CD14-positive monocyte (primary cell): ENCODE measurements at regions not wholly inside any gene's neighbourhood (a gene's known extent, or its start where the extent isn't known, plus 50 kb on each side); places are given as distances from the start of the nearest gene placed in this dataset.

Source experiments
- DNase-seq, 3 donors: peaks; one replicate each; pipeline ENCODE4 v3.0.0-alpha.2; 2011 to 2022
- H2AFZ ChIP-seq: 2 replicates; pipeline ENCODE4 v1.6.0; 2012; ENCODE audit warnings: mild to moderate bottlenecking, low read depth, low read length, inconsistent platforms; ENCODE audit not compliant: insufficient read depth, poor library complexity, severe bottlenecking
- H3K27ac ChIP-seq, 2 donors: 1 replicate in 1 of 2; 2 replicates in 1 of 2; pipeline ENCODE4 v1.5.1; 2012 to 2013; ENCODE audit warnings: low read length in 2 of 2, control low read depth in 1 of 2, inconsistent platforms in 1 of 2, low read depth in 1 of 2, mild to moderate bottlenecking in 1 of 2
- H3K27me3 ChIP-seq, 2 donors: one replicate each; pipeline versions ENCODE4 v1.6.0 to v1.6.1; 2011 to 2013; ENCODE audit warnings: low read length in 2 of 2; ENCODE audit not compliant: control insufficient read depth in 2 of 2, insufficient read depth in 2 of 2
- H3K36me3 ChIP-seq, 2 donors: replicated peaks in 1 of 2; 1 replicate in 1 of 2; 2 replicates in 1 of 2; pipeline versions ENCODE4 v1.5.1 to v1.6.1; 2012 to 2013; ENCODE audit warnings: low read length in 2 of 2, control low read depth in 1 of 2, inconsistent platforms in 1 of 2, mild to moderate bottlenecking in 1 of 2; ENCODE audit not compliant: insufficient read depth in 2 of 2, control insufficient read depth in 1 of 2
- H3K4me1 ChIP-seq, 2 donors: 1 replicate in 1 of 2; 2 replicates in 1 of 2; pipeline versions ENCODE4 v1.5.1 to v1.6.1; 2012 to 2013; ENCODE audit warnings: low read length in 2 of 2, control low read depth in 1 of 2, inconsistent platforms in 1 of 2, mild to moderate bottlenecking in 1 of 2, moderate library complexity in 1 of 2; ENCODE audit not compliant: insufficient read depth in 2 of 2, control insufficient read depth in 1 of 2
- H3K4me2 ChIP-seq: replicated peaks from 2 replicates; pipeline ENCODE3; 2012; ENCODE audit warnings: low read length, moderate library complexity, mild to moderate bottlenecking; ENCODE audit not compliant: poor library complexity, severe bottlenecking; ENCODE audit errors: extremely low read depth
- H3K4me3 ChIP-seq, 3 experiments: fragments of 200-600 bp in 1 of 3; sonication (generic) in 1 of 3; replicated peaks in 1 of 3; 1 replicate in 2 of 3; 2 replicates in 1 of 3; pipeline ENCODE4 v1.5.1; 2011 to 2013; ENCODE audit warnings: low read length in 3 of 3, mild to moderate bottlenecking in 3 of 3, control low read depth in 2 of 3, low read depth in 2 of 3, inconsistent platforms in 1 of 3, moderate library complexity in 1 of 3
- H3K79me2 ChIP-seq: 2 replicates; pipeline ENCODE4 v1.6.0; 2012; ENCODE audit warnings: mild to moderate bottlenecking, control low read depth, inconsistent platforms, low read length, moderate library complexity; ENCODE audit not compliant: insufficient read depth
- H3K9ac ChIP-seq: 2 replicates; pipeline ENCODE4 v1.6.0; 2017; ENCODE audit warnings: low read length, mild to moderate bottlenecking; ENCODE audit not compliant: insufficient read depth, poor library complexity, severe bottlenecking
- H3K9me3 ChIP-seq, 2 donors: replicated peaks in 1 of 2; 1 replicate in 1 of 2; 2 replicates in 1 of 2; pipeline versions ENCODE4 v1.5.1 to v1.6.1; 2012 to 2013; ENCODE audit warnings: low read length in 2 of 2, control low read depth in 1 of 2; ENCODE audit not compliant: control insufficient read depth in 1 of 2, insufficient read depth in 1 of 2
- H4K20me1 ChIP-seq: 2 replicates; pipeline ENCODE4 v1.6.0; 2012; ENCODE audit warnings: mild to moderate bottlenecking, low read length, control low read depth, moderate library complexity; ENCODE audit not compliant: insufficient read depth
- H3K27ac Mint-ChIP-seq, 7 donors: one replicate each; pipeline ENCODE4 v1.8.0; 2020; ENCODE audit warnings: mild to moderate bottlenecking in 7 of 7, mixed read lengths in 7 of 7, moderate library complexity in 6 of 7, inconsistent platforms in 2 of 7
- H3K27me3 Mint-ChIP-seq, 3 donors: one replicate each; pipeline ENCODE4 v1.8.0; 2021 to 2022; ENCODE audit warnings: low read depth in 3 of 3, mild to moderate bottlenecking in 3 of 3, mixed read lengths in 3 of 3, moderate library complexity in 3 of 3, inconsistent platforms in 1 of 3
- H3K36me3 Mint-ChIP-seq, 2 donors: one replicate each; pipeline ENCODE4 v1.8.0; 2020; ENCODE audit warnings: mixed read lengths in 2 of 2, inconsistent platforms in 1 of 2, mild to moderate bottlenecking in 1 of 2
- H3K4me1 Mint-ChIP-seq: one replicate; pipeline ENCODE4 v1.8.0; 2020; ENCODE audit warnings: mild to moderate bottlenecking, mixed read lengths
- H3K4me3 Mint-ChIP-seq, 2 donors: one replicate each; pipeline ENCODE4 v1.8.0; 2020; ENCODE audit warnings: mild to moderate bottlenecking in 2 of 2, mixed read lengths in 2 of 2, moderate library complexity in 1 of 2
- H3K9me3 Mint-ChIP-seq, 7 donors: one replicate each; pipeline ENCODE4 v1.8.0; 2020 to 2022; ENCODE audit warnings: mixed read lengths in 7 of 7, mild to moderate bottlenecking in 6 of 7, moderate library complexity in 6 of 7, inconsistent platforms in 2 of 7
- CTCF ChIP-seq: fragments of 200-600 bp; IDR thresholded peaks from one replicate; pipeline ENCODE4 v1.8.0; 2022; ENCODE audit warnings: antibody characterized with exemption, mild to moderate bottlenecking
- WGBS: methylation state at CpG from one replicate; pipeline ENCODE4 v1.1.5; 2013; ENCODE audit warnings: missing lambda C conversion rate; ENCODE audit not compliant: insufficient coverage; 5-methylcytosine and 5-hydroxymethylcytosine counted together
- intact Hi-C, 2 donors: fragments of 100-400 bp; cut with micrococcal nuclease; formaldehyde crosslinking; loops; one replicate each; pipeline versions ENCODE4 v1.15.0 to v1.15.1; 2023

GRCh38 chr16:73306901-73307413 is 259.0 kb upstream of the ZFHX3 start:
- Histone ChIP-seq H3K79me2 (no peaks in the 10 kb centered on the region), H3K27ac (no peak overlapping the region), H3K36me3 (no peaks in the 10 kb centered on the region), H3K4me1 (no peaks in the 10 kb centered on the region), H3K27me3 (no peaks in the 10 kb centered on the region), H3K4me3 (no peak overlapping the region), H3K9me3 (no peaks in the 10 kb centered on the region), H4K20me1 (no peaks in the 10 kb centered on the region), H3K4me2 (no peak overlapping the region), H3K9ac (no peak overlapping the region), H2AFZ (no peak overlapping the region)
- Mint-ChIP-seq H3K36me3 (no peaks in the 10 kb centered on the region), H3K27me3 (peaks cover 2 to 3% (median 2%) of the 10 kb centered on the region in 3 donors), H3K4me1 (peaks cover 2% of the 10 kb centered on the region), H3K27ac (no peak overlapping the region), H3K4me3 (no peak overlapping the region), H3K9me3 (peaks cover 0 to 6% (median 3%) of the 10 kb centered on the region in 7 donors)
- intact Hi-C loops = no loop called here
- TF ChIP-seq CTCF = no peak
- DNase-seq = no peak
- no CpG with 5 or more reads among the region's 1 CpG for WGBS

GRCh38 chr16:73304008-73304774 is 256.3 kb upstream of the ZFHX3 start:
- Mint-ChIP-seq H3K27ac (no peak overlapping the region), H3K36me3 (no peaks in the 10 kb centered on the region), H3K4me3 (no peak overlapping the region), H3K27me3 (peaks cover 2 to 3% (median 2%) of the 10 kb centered on the region in 3 donors), H3K9me3 (peaks cover 0 to 4% (median 0%) of the 10 kb centered on the region in 7 donors), H3K4me1 (peaks cover 2% of the 10 kb centered on the region)
- H3K27me3 ChIP-seq = no peaks in the 10 kb centered on the region
- no peak overlapping the region for H3K27ac ChIP-seq
- no peak for TF ChIP-seq CTCF
- H3K36me3 ChIP-seq = no peaks in the 10 kb centered on the region
- no peak overlapping the region for H3K9ac ChIP-seq
- H3K4me2 ChIP-seq = no peak overlapping the region
- H3K9me3 ChIP-seq = no peaks in the 10 kb centered on the region
- no peaks in the 10 kb centered on the region for H4K20me1 ChIP-seq
- intact Hi-C loops = no loop called here
- WGBS = 91% methylated on average over 12 of the region's 14 CpGs
- no peak overlapping the region for H3K4me3 ChIP-seq
- no peak overlapping the region for H2AFZ ChIP-seq
- no peak for DNase-seq
- no peaks in the 10 kb centered on the region for H3K4me1 ChIP-seq
- H3K79me2 ChIP-seq = no peaks in the 10 kb centered on the region
